HT1080 (cell line): ENCODE measurements at regions not wholly inside any gene's neighbourhood (a gene's known extent, or its start where the extent isn't known, plus 50 kb on each side); places are given as distances from the start of the nearest gene placed in this dataset.

Experiments
- DNase-seq: peaks from one replicate; pipeline ENCODE4 v3.0.0-alpha.2; 2015; ENCODE audit warnings: low read depth

DNA sequence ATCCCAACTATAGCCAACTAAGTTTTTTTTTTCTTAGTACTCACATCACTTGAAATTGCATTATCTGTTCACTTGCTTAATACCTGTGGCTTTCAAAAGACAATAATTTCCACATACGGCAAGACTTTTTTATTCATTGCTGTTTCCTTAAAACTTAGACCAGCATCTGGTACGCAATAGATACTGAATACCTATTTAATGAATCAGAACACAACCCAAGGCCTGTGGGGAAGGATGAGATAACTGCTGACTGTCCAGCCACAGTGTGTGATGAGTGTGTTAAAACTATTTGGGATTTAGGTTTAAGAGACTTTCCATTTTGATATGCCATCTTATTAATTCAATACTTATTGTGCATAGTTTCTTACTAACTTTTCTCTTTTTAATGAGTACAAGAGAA lies 988.7 kb downstream of the NTRK3 start:
- DNase-seq, result peak; percentile 92

GRCh38 chr15:87263871-87264270 lies 992.7 kb downstream of the NTRK3 start:
- no peak for DNase-seq

GRCh38 chr15:87263296-87263695 lies 993.2 kb downstream of the NTRK3 start:
- no peak for DNase-seq

- no peak for DNase-seq
These were observed 1010.9 kb downstream of the NTRK3 start for GRCh38 chr15:87245592-87245991.

GRCh38 chr15:87243474-87243873 lies 1013.1 kb downstream of the NTRK3 start:
- DNase-seq, result no peak

DNA sequence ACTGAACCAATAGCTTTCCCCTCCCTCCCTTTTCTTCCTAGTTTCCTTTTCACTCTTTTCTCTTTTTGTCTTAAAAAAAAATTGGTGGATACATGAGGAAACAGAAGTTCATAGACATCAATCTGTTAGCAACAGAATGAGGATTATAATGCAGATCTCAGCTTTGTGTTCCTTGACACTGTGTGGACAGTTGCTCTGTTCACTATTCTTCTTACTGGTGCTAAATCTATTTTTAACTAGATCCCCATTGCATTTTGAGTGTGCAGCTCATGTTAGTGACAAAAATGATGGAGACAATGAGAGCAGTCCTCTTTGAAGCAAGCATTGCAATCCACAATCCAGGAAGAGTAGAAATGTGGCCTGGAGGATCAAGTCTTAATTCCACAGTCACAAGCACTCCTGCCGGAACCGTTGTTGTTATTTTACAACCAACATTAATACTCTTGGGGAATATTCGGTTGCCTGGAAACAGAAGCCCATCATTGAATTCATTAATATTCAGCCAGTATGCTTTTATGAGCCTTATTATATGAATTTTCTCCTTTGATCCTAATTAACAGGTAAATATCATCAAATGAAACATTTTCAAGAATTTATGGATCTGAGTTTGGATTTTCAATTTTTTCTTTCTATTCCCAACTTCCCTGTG lies 1016.8 kb downstream of the NTRK3 start:
- DNase-seq, result no peak

DNA sequence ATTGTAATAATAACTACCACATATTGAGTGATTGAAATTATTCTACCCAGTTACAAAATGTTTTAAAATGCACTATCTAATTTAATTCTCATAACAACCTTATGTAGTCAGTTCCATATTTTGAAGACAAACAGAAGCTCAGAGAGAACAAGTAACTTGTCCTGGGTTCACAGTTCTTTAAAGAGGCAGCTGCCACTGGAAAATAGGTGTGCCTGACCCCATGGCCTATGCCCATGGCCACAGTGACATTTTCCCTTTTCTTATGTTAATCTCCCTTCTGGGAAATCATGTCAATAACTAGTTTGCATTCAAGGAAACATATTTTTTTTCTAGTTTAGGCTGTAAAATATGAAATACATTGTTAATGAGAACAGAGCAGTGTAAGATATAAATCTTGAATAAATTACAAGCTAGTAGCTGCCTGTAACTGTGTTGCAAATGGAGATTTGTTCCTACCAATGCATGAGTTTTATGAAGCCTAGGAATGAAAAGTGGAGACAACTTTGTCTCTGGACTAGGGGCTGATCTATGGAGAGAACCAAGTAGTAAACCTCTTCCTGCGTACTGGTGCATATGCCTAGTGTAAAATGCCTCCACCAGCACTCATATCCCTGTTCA lies 1018.0 kb downstream of the NTRK3 start:
- no peak for DNase-seq

DNA sequence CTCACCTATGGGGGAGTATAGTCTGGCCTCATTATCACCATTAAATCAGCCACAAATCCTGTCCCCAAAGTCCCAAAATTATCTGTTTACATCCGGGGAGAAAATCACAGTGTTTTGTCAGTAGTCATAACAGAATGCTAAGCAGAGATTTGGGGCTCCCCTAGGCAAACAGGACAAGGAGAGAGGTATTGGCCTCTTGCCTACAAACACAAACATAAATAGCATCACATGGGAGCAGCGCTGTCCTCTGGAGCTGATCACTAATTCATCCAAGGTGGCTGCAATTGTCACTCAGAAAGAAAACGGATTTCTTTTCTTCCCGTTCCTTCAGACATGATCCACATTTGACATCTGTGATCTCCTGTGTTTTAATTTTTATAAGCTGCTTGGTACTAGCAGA lies 1028.1 kb downstream of the NTRK3 start:
- DNase-seq, result no peak

DNA sequence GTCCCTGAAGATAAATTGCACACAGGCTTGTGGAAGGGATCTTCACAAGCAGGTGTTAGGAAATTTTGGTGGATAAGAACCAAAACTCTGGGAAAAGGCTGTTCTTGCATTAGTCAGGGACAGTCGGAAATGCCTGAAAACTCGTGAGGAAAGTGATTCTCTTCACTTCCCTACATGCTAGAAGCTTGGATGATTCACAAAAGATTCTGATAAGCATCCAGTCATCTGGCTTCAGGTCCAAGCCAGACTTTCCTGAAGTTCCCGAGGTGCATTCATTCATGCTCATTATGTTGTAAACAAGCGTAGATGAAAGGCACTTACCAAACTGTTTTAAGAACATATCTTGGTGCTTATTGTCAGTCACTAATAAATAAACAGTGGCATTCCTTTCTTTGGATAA lies 1028.7 kb downstream of the NTRK3 start:
- DNase-seq, result peak; percentile 60

- DNase-seq, result no peak
These were observed 1031.1 kb downstream of the NTRK3 start for GRCh38 chr15:87225436-87225835.

- peak; percentile 65 for DNase-seq
These were observed 1032.1 kb downstream of the NTRK3 start for GRCh38 chr15:87224404-87224803.

DNA sequence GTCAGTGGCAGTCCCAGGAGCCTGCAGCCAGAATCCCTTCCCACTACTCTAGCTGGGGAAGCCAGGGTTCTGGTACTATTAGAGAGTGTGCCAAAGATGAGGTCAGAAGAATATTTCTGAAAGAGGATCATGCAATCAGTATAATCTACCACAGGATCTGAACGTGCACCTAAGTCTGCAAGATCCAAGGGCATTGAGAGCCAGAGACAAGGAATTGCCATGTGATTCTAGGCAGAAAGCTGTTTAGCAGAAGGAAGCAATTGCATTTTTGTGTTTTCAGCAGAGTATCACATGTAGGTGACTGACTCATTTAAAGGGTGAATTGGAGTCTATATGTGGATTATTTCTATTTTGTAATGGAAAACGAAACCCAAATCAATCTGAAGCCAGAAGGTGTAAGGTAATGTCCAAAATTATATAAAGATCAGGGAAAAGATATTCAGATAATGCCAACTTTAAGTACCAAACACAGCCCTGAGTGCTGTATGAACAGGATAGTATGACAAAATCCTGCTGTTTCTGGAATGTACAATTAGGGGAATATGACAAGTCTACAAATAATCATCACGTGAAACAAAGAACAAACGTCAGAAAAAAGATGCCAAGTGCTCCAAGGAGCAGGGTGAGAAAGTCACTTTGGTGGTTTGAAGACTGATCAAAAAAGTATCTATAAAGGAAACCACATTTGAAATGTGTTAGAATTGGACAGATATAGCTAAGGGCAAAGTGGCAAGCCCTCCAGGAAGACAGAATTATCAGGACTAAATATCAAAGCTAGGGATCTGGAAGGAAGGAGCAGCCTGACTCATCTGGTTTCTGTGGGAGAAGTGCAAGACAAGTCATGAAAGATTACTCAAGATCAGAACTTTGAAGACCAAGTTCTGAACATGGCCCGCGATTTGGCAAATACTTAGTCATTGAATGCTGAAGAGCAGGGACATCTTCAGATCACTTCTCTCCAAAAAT lies 1036.6 kb downstream of the NTRK3 start:
- peak; percentile 92 for DNase-seq

DNA sequence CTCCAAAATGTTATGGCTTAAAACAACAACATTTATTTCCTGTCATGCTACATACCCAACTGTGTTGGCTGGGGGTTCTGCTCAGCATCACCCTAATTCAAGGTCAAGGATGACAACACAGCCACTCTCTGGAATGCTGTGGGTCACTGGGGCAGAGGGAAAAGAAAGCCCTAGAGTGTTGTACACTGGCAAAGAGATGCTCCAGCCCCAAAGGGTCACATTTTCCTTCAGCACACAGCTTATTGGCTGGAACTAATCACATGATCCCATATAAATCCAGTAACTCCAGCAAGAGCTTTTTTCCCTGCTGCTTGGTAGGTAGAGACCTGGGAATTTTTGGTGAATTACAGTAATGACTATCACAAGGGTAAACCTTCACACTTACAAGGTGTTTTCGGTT lies 1041.4 kb downstream of the NTRK3 start:
- DNase-seq, result no peak

GRCh38 chr15:87213626-87214025 lies 1042.9 kb downstream of the NTRK3 start:
- no peak for DNase-seq

DNA sequence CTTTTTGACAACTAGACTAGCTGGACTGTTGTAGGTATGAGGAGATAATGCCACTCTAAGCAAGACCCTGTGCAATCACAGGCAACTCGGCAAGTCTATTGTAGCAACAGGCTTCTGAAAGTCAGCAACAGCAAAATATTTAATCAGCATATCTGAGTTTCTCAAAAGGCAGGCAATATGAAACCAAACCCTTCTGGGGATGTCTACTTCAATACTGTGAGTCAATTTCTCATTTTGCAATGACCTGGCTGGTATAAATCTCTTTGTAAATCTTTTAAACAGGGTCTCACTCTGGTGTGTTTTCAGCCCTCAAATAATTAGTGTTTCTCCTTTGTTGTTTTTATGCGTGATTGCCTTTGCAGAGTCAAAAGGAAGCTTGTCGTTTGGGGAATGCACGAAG lies 1044.5 kb downstream of the NTRK3 start:
- DNase-seq, result no peak

DNA sequence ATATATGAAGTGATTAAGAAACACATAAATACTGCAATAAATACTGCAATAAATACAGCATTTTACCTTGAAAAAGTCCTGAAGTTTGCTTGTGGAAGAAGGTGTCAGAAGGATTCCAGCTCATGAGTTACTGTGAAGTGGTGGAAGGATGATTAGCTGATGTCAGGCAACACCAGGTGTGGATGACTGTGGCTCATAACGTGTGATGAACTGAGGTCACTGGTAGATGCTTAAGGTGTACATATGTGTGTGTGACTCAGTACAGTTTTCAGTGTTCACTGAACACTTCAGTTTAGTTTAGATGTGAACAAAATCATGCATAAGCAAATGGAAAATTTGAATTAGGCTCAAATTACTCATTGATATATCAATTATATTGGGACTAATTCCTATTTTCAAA lies 1045.0 kb downstream of the NTRK3 start:
- DNase-seq, result no peak

DNA sequence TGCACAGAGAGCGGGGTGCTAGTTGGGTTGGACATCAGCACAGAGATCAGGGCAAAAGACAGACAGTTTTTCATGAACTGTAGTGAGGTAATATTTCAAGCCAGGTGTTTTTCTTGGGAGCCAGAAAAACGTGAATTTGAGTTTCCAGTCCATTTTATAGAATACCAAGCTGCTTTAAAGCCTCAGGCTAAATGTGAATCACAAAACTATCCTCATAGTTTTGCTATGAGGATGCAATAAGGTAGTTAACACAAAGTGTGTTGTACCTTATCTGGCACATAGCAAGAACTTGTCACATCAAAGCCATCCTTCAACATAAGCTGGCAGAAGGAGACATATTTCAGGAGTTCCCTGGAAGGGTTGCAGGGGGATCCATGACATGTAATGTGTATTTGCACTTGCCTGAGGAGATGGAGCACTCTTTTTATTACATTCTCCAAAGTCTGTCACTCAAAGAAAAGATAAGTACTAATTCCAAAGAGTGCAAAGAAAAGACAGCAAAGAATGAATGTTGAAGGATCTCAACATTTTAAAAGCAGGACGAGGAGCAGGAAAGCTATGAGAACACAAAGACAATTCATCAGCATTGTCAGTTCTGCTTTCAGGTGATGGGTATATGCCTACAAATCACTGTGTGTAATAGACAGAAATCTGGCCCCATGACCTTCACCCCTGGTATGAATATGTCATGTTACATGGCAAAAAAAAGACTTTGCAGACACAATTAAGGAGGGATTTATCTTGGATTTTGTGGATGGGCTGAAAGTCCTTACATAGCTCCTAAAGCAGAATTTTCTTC lies 1046.4 kb downstream of the NTRK3 start:
- no peak for DNase-seq

- DNase-seq, result peak; percentile 88
These were observed 1048.5 kb downstream of the NTRK3 start for GRCh38 chr15:87207990-87208580.

DNA sequence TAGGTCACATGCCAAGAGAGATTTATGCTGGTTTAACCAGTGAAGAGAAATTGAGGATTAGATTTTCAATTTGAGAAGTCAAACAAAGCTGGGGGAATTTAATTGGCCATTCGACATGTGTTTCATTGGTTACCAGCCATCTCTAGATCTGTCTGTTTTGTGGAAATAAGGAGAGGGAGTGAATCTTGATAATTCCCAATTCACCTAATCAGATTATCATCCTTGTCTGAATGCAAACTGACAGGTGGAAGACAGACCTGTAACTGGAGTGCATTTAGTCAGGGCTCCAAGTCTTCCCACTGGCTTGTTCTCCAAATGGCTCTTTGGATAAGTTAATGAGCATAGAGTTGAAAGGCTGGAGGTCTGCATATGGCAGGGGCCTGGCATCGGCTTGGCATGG lies 1049.3 kb downstream of the NTRK3 start:
- DNase-seq, result no peak

DNA sequence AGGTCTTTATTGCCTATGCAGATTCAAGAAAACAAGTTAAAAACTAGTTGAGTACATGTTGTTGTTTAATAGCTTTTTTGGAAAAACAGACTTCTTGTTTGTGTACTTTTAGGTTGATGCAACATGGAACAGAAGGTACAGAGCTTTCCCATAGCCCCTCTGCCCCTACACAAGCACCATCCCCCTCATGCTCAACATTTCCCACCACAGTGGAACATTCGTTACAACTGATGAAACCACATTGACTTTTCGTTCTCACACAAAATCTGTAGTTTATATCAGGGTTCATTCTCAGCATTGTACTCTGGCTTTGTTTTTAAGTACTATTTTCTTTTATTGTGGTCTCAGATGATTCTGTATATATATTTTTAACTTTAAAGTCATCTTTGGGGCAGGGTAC lies 1054.6 kb downstream of the NTRK3 start:
- DNase-seq, result no peak

- DNase-seq, result no peak
These were observed 1056.4 kb downstream of the NTRK3 start for GRCh38 chr15:87200149-87200548.
